ENCODE measurements at regions not wholly inside any gene's neighbourhood (a gene's known extent, or its start where the extent isn't known, plus 50 kb on each side); places are given as distances from the start of the nearest gene placed in this dataset.
A peak's percentile ranks its signal among the peaks of the same experiment; 100 is the strongest.

GRCh38 chr3:82088749-82089148 is 327.3 kb upstream of the GBE1 start:
- Histone ChIP-seq H3K4me3 (ENCODE audit: low read length) (no peak overlapping the region), H3K4me2 (ENCODE audit: low read length) (peak overlapping the region; percentile 46), H4K20me1 (ENCODE audit: control insufficient read depth, insufficient read depth, low read depth, low read length) (no peaks in the 10 kb centered on the region), H3K27ac (ENCODE audit: low read depth, low read length) (peak overlapping the region; percentile 22; the same call in 1 of the 2 replicates), H3K9me2 (replicated peaks; ENCODE audit: control insufficient read depth, low read length) (no peaks in the 10 kb centered on the region), H3F3A (ENCODE audit: control insufficient read depth, insufficient read depth) (no peaks in the 10 kb centered on the region), H3K79me2 (ENCODE audit: control insufficient read depth, low read length) (no peaks in the 10 kb centered on the region), H3K27me3 (ENCODE audit: control insufficient read depth, low read length) (no peaks in the 10 kb centered on the region), H3K4me1 (ENCODE audit: control insufficient read depth, low read length) (peaks cover 14% of the 10 kb centered on the region), H3K9me3 (ENCODE audit: control insufficient read depth, insufficient read depth, low read length) (no peaks in the 10 kb centered on the region), H3K36me3 (ENCODE audit: control insufficient read depth, low read length) (no peaks in the 10 kb centered on the region)
- TF ChIP-seq EZH2phosphoT487 (IDR thresholded peaks at IDR 0.05; ENCODE audit: borderline replicate concordance, low read length): no peak
- TF ChIP-seq, protein P1, sequence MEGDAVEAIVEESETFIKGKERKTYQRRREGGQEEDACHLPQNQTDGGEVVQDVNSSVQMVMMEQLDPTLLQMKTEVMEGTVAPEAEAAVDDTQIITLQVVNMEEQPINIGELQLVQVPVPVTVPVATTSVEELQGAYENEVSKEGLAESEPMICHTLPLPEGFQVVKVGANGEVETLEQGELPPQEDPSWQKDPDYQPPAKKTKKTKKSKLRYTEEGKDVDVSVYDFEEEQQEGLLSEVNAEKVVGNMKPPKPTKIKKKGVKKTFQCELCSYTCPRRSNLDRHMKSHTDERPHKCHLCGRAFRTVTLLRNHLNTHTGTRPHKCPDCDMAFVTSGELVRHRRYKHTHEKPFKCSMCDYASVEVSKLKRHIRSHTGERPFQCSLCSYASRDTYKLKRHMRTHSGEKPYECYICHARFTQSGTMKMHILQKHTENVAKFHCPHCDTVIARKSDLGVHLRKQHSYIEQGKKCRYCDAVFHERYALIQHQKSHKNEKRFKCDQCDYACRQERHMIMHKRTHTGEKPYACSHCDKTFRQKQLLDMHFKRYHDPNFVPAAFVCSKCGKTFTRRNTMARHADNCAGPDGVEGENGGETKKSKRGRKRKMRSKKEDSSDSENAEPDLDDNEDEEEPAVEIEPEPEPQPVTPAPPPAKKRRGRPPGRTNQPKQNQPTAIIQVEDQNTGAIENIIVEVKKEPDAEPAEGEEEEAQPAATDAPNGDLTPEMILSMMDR (IDR thresholded peaks at IDR 0.05; ENCODE audit: low read depth, low read length, poor library complexity, severe bottlenecking): no peak

DNA sequence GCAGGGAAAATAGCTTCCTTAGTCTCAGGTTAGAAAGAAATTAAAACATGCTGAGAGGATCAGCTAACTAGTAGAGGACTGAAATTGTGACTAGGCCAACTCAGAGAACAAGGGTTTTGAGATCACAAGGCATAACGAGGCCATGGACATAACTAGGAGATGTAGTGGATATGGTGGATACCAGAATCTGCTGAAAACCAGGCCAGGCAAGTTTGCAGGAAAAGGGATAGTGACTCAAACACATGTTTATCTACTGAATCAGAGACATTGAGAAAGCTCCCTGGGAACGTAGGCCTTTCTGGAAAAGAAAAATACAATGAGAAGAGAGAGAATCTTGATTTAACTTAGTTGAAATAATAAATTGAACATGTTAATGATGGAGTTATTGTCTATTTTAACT is 326.5 kb upstream of the GBE1 start:
- Histone ChIP-seq H3K4me3 (ENCODE audit: low read length) (no peak overlapping the region), H3F3A (ENCODE audit: control insufficient read depth, insufficient read depth) (no peaks in the 10 kb centered on the region), H3K27me3 (ENCODE audit: control insufficient read depth, low read length) (no peaks in the 10 kb centered on the region), H3K4me1 (ENCODE audit: control insufficient read depth, low read length) (peaks cover 18% of the 10 kb centered on the region), H3K9me2 (replicated peaks; ENCODE audit: control insufficient read depth, low read length) (no peaks in the 10 kb centered on the region), H4K20me1 (ENCODE audit: control insufficient read depth, insufficient read depth, low read depth, low read length) (no peaks in the 10 kb centered on the region), H3K4me2 (ENCODE audit: low read length) (no peak overlapping the region), H3K36me3 (ENCODE audit: control insufficient read depth, low read length) (no peaks in the 10 kb centered on the region), H3K9me3 (ENCODE audit: control insufficient read depth, insufficient read depth, low read length) (no peaks in the 10 kb centered on the region), H3K27ac (ENCODE audit: low read depth, low read length) (no peak overlapping the region), H3K79me2 (ENCODE audit: control insufficient read depth, low read length) (no peaks in the 10 kb centered on the region)
- TF ChIP-seq, protein P1 (IDR thresholded peaks at IDR 0.05; ENCODE audit: low read depth, low read length, poor library complexity, severe bottlenecking): no peak
- no peak for TF ChIP-seq EZH2phosphoT487 (IDR thresholded peaks at IDR 0.05; ENCODE audit: borderline replicate concordance, low read length)

DNA sequence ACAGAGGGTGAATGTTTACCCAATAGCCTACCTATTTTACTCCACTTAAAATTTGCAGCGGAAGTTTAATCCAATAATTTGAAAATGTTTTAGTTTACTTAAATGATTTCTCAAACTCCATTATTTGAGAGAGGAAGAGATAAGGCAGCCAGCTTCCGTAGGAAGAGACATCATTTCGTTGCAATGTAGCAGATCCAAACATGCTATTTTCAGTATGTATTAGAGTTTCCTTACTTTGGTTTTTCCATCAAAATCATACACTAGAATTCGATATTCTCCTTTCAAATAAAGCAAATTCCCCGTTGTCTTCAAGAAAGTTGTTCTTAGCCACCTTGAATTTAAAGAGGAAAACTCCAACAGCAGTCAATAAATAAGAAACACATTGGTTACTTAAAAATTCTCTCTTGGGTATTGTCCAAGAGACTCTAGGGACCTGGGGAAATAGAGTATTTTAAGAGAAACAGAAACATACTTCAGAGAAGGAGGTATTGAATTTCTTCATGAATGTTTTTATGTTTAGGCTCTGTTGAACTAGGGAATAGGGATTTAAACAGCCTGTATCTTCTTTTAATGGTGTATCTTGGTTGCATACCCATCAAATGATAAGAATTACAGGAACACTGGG is 324.5 kb upstream of the GBE1 start:
- Histone ChIP-seq H3F3A (ENCODE audit: control insufficient read depth, insufficient read depth) (no peaks in the 10 kb centered on the region), H3K4me1 (ENCODE audit: control insufficient read depth, low read length) (peaks cover 32% of the 10 kb centered on the region), H4K20me1 (ENCODE audit: control insufficient read depth, insufficient read depth, low read depth, low read length) (no peaks in the 10 kb centered on the region), H3K9me3 (ENCODE audit: control insufficient read depth, insufficient read depth, low read length) (no peaks in the 10 kb centered on the region), H3K36me3 (ENCODE audit: control insufficient read depth, low read length) (no peaks in the 10 kb centered on the region), H3K79me2 (ENCODE audit: control insufficient read depth, low read length) (no peaks in the 10 kb centered on the region), H3K4me2 (ENCODE audit: low read length) (no peak overlapping the region), H3K4me3 (ENCODE audit: low read length) (no peak overlapping the region), H3K9me2 (replicated peaks; ENCODE audit: control insufficient read depth, low read length) (no peaks in the 10 kb centered on the region), H3K27ac (ENCODE audit: low read depth, low read length) (no peak overlapping the region), H3K27me3 (ENCODE audit: control insufficient read depth, low read length) (no peaks in the 10 kb centered on the region)
- TF ChIP-seq, protein P1 (IDR thresholded peaks at IDR 0.05; ENCODE audit: low read depth, low read length, poor library complexity, severe bottlenecking): no peak
- no peak for TF ChIP-seq EZH2phosphoT487 (IDR thresholded peaks at IDR 0.05; ENCODE audit: borderline replicate concordance, low read length)
